ENCODE measurements at regions not wholly inside any gene's neighbourhood (a gene's known extent, or its start where the extent isn't known, plus 50 kb on each side); places are given as distances from the start of the nearest gene placed in this dataset.

DNA sequence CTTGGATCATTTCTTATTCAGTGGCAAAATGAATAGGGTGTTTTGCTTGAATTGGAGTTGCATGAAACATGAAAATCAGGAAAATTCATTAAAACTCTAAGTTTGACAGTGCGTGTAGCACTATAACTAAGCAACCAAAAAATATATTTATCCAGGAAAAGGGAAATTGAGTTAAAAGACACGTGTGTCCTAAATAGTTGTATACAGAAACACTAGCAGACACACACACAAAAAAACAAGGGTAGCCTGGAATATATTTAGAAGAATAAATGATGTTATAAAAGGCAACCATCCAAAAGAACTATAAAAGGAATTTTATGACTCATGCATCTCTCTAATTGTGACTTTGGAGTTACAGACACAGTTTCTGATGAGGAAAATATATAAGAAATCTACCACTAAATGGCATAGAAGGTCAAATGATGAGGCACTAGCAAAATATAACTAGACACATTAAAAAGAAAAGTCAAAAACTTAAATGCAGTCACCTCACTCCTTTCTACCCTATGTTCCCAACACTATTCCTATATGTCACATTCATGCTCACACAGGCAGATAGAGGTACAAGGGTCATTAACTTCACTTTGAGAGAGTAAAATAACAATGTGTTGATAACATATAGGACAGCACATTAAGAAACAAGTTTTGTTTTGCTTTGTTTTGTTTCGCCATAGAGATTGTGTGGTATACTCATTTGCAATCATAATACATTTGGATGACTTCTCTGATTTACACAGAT lies 793.6 kb upstream of the INTU start:
- H3K27ac ChIP-seq (ENCODE audit: low read depth, low read length) = no peak overlapping the region
- no peaks in the 10 kb centered on the region for H3F3A ChIP-seq (ENCODE audit: control insufficient read depth, insufficient read depth)
- TF ChIP-seq CTCF (IDR thresholded peaks at IDR 0.05; ENCODE audit: low read depth, low read length, poor library complexity, severe bottlenecking) (no peak), EZH2phosphoT487 (IDR thresholded peaks at IDR 0.05; ENCODE audit: borderline replicate concordance, low read length) (no peak)

DNA sequence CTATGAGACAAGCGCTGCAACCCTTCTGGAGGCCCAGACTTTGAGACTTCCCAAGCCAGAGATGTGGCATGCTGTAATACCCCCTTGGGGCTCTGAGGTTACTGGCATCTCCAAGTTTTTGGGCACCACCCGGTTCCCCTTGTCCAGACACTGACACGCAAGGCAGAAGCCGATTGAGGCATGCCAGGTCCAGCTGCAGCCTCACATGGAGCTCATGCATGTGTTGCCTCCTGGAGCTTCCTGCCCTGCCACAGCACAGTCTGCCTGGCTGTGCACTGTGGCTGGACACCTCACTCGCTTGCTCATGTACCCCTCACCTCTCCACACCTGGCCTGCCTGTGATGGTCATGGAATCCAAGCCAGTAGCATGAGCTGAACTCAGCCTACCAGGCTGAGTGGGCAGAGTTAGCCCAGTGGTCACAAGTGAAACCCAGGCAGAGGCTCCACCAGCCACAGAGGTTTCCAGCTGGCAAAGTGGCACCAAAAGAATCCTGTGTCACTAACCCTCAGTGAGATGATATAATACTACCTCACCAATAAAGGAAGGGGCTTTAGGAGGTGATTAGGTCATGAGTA lies 789.2 kb upstream of the INTU start:
- Histone ChIP-seq H3K4me2 (ENCODE audit: low read length) (no peak overlapping the region), H3F3A (ENCODE audit: control insufficient read depth, insufficient read depth) (no peaks in the 10 kb centered on the region), H3K27me3 (ENCODE audit: control insufficient read depth, low read length) (no peaks in the 10 kb centered on the region), H3K9me3 (ENCODE audit: control insufficient read depth, insufficient read depth, low read length) (peaks cover 11% of the 10 kb centered on the region; the same call in 1 of the 2 replicates), H3K79me2 (ENCODE audit: control insufficient read depth, low read length) (no peaks in the 10 kb centered on the region), H3K27ac (ENCODE audit: low read depth, low read length) (no peak overlapping the region), H3K4me3 (ENCODE audit: low read length) (no peak overlapping the region), H3K36me3 (ENCODE audit: control insufficient read depth, low read length) (no peaks in the 10 kb centered on the region), H3K4me1 (ENCODE audit: control insufficient read depth, low read length) (no peaks in the 10 kb centered on the region), H3K9me2 (replicated peaks; ENCODE audit: control insufficient read depth, low read length) (no peaks in the 10 kb centered on the region), H4K20me1 (ENCODE audit: control insufficient read depth, insufficient read depth, low read depth, low read length) (no peaks in the 10 kb centered on the region)
- TF ChIP-seq EZH2phosphoT487 (IDR thresholded peaks at IDR 0.05; ENCODE audit: borderline replicate concordance, low read length) (no peak), CTCF (IDR thresholded peaks at IDR 0.05; ENCODE audit: low read depth, low read length, poor library complexity, severe bottlenecking) (no peak)

More for the DNA sequence above, 793.6 kb upstream of the INTU start:
- Histone ChIP-seq H3K27me3 (ENCODE audit: control insufficient read depth, low read length) (no peaks in the 10 kb centered on the region), H3K4me1 (ENCODE audit: control insufficient read depth, low read length) (no peaks in the 10 kb centered on the region), H3K9me3 (ENCODE audit: control insufficient read depth, insufficient read depth, low read length) (peaks cover 11% of the 10 kb centered on the region; the same call in 1 of the 2 replicates), H3K4me2 (ENCODE audit: low read length) (no peak overlapping the region), H3K79me2 (ENCODE audit: control insufficient read depth, low read length) (no peaks in the 10 kb centered on the region), H3K4me3 (ENCODE audit: low read length) (no peak overlapping the region), H3K9me2 (replicated peaks; ENCODE audit: control insufficient read depth, low read length) (no peaks in the 10 kb centered on the region), H4K20me1 (ENCODE audit: control insufficient read depth, insufficient read depth, low read depth, low read length) (no peaks in the 10 kb centered on the region), H3K36me3 (ENCODE audit: control insufficient read depth, low read length) (no peaks in the 10 kb centered on the region)

GRCh38 chr4:126850286-126850685 lies 782.5 kb upstream of the INTU start:
- Histone ChIP-seq H3K79me2 (ENCODE audit: control insufficient read depth, low read length) (no peaks in the 10 kb centered on the region), H3K4me3 (ENCODE audit: low read length) (no peak overlapping the region), H3K36me3 (ENCODE audit: control insufficient read depth, low read length) (no peaks in the 10 kb centered on the region), H3K27ac (ENCODE audit: low read depth, low read length) (no peak overlapping the region), H3K27me3 (ENCODE audit: control insufficient read depth, low read length) (no peaks in the 10 kb centered on the region), H3K9me3 (ENCODE audit: control insufficient read depth, insufficient read depth, low read length) (no peaks in the 10 kb centered on the region), H4K20me1 (ENCODE audit: control insufficient read depth, insufficient read depth, low read depth, low read length) (no peaks in the 10 kb centered on the region), H3K4me2 (ENCODE audit: low read length) (no peak overlapping the region), H3K9me2 (replicated peaks; ENCODE audit: control insufficient read depth, low read length) (no peaks in the 10 kb centered on the region), H3F3A (ENCODE audit: control insufficient read depth, insufficient read depth) (peaks cover 7% of the 10 kb centered on the region), H3K4me1 (ENCODE audit: control insufficient read depth, low read length) (peaks cover 35% of the 10 kb centered on the region)
- TF ChIP-seq CTCF (IDR thresholded peaks at IDR 0.05; ENCODE audit: low read depth, low read length, poor library complexity, severe bottlenecking) (no peak), EZH2phosphoT487 (IDR thresholded peaks at IDR 0.05; ENCODE audit: borderline replicate concordance, low read length) (no peak)
